H1 (cell line): ENCODE measurements at regions not wholly inside any gene's neighbourhood (a gene's known extent, or its start where the extent isn't known, plus 50 kb on each side); places are given as distances from the start of the nearest gene placed in this dataset.

ENCODE experiments used
- CTCF ChIA-PET: fragments of 300-600 bp; sonication (Branson Sonifier 250); formaldehyde crosslinking; loops from one replicate; lab custom pipeline; 2021; ENCODE audit not compliant: partially characterized antibody; lab: Charles Lee
- POLR2A ChIA-PET: fragments of 300-600 bp; sonication (Branson Sonifier 250); formaldehyde crosslinking; loops from one replicate; lab custom pipeline; 2021; ENCODE audit warnings: inconsistent platforms; ENCODE audit not compliant: partially characterized antibody; lab: Charles Lee
- DNase-seq, 2 experiments: peaks; one replicate each; pipeline versions ENCODE4 v3.0.0 to v3.0.0-alpha.2; 2010 to 2022; ENCODE audit warnings: low spot score in 2 of 2, low read depth in 1 of 2, mixed read lengths in 1 of 2
- FAIRE-seq: peaks from 2 replicates; lab custom pipeline; 2011; peaks lifted over from hg19 to GRCh38; lab: Jason Lieb, UNC
- H2AFZ ChIP-seq: 2 replicates; pipeline ENCODE4 v1.8.1; 2012; ENCODE audit warnings: low read length, inconsistent platforms
- H2AK5ac ChIP-seq: 2 replicates; pipeline ENCODE4 v1.6.1; 2013; ENCODE audit warnings: low read depth, low read length
- H2BK120ac ChIP-seq: replicated peaks from 2 replicates; pipeline ENCODE3; 2013; ENCODE audit warnings: low read depth, low read length, inconsistent platforms
- H2BK12ac ChIP-seq: 2 replicates; pipeline ENCODE4 v1.6.1; 2013; ENCODE audit warnings: low read depth, low read length
- H2BK15ac ChIP-seq: 2 replicates; pipeline ENCODE4 v1.6.1; 2013; ENCODE audit warnings: low read length
- H2BK20ac ChIP-seq: 2 replicates; pipeline ENCODE4 v1.6.1; 2013; ENCODE audit warnings: low read length
- H2BK5ac ChIP-seq: 2 replicates; pipeline ENCODE4 v1.6.1; 2013; ENCODE audit warnings: low read depth, low read length
- H3K14ac ChIP-seq: 2 replicates; pipeline ENCODE4 v1.6.1; 2013; ENCODE audit warnings: inconsistent platforms; ENCODE audit not compliant: insufficient read length
- H3K18ac ChIP-seq: 2 replicates; pipeline ENCODE4 v1.6.1; 2013; ENCODE audit warnings: low read length; ENCODE audit errors: extremely low read depth
- H3K23ac ChIP-seq: 2 replicates; pipeline ENCODE4 v1.6.1; 2013; ENCODE audit warnings: inconsistent platforms; ENCODE audit not compliant: insufficient read length
- H3K23me2 ChIP-seq: 2 replicates; pipeline ENCODE4 v1.6.1; 2013; ENCODE audit warnings: low read depth, low read length
- H3K27ac ChIP-seq: 2 replicates; pipeline ENCODE4 v1.6.1; 2011; ENCODE audit warnings: low read depth, low read length, inconsistent platforms
- H3K27me3 ChIP-seq, 4 experiments: replicated peaks in 1 of 4; 1 replicate in 1 of 4; 2 replicates in 3 of 4; pipeline versions ENCODE4 v1.6.1 to v1.8.1; 2011 to 2013; ENCODE audit warnings: low read length in 3 of 4, mild to moderate bottlenecking in 3 of 4, inconsistent platforms in 2 of 4, mixed read lengths in 2 of 4, moderate library complexity in 1 of 4; ENCODE audit not compliant: control insufficient read depth in 3 of 4, insufficient read depth in 3 of 4; ENCODE audit errors: extremely low read depth in 1 of 4
- H3K36me3 ChIP-seq, 4 experiments: 2 replicates each; pipeline versions ENCODE4 v1.6.1 to v1.8.1; 2011 to 2013; ENCODE audit warnings: mild to moderate bottlenecking in 4 of 4, low read length in 3 of 4, moderate library complexity in 2 of 4, control low read depth in 1 of 4, inconsistent platforms in 1 of 4; ENCODE audit not compliant: insufficient read depth in 4 of 4, control insufficient read depth in 2 of 4
- H3K4ac ChIP-seq: replicated peaks from 2 replicates; pipeline ENCODE3; 2013; ENCODE audit warnings: low read length, low read depth, mixed read lengths, inconsistent platforms; ENCODE audit not compliant: insufficient read length
- H3K4me1 ChIP-seq, 4 experiments: replicated peaks in 1 of 4; 1 replicate in 1 of 4; 2 replicates in 3 of 4; pipeline versions ENCODE4 v1.6.1 to v1.8.1; 2011 to 2013; ENCODE audit warnings: low read length in 3 of 4, inconsistent platforms in 2 of 4, mixed read lengths in 1 of 4; ENCODE audit not compliant: insufficient read depth in 4 of 4, control insufficient read depth in 3 of 4
- H3K4me2 ChIP-seq, 2 experiments: 2 replicates each; pipeline versions ENCODE4 v1.6.1 to v1.8.1; 2011 to 2013; ENCODE audit warnings: low read depth in 2 of 2, low read length in 2 of 2, control low read depth in 1 of 2, inconsistent platforms in 1 of 2, mild to moderate bottlenecking in 1 of 2; ENCODE audit not compliant: insufficient read depth in 1 of 2
- H3K4me3 ChIP-seq, 4 experiments: fragments of 200-600, 300-600 bp in 1 of 4; sonication (generic), shearing (Covaris generic), sonication (Bioruptor Twin) in 1 of 4; 2 replicates each; pipeline versions ENCODE4 v1.5.1 to v1.8.1; 2011 to 2016; ENCODE audit warnings: low read length in 4 of 4, low read depth in 3 of 4, control low read depth in 2 of 4, inconsistent platforms in 2 of 4, mild to moderate bottlenecking in 2 of 4, mixed read lengths in 1 of 4, moderate library complexity in 1 of 4; ENCODE audit not compliant: insufficient read depth in 2 of 4; ENCODE audit errors: extremely low read depth in 1 of 4
- H3K56ac ChIP-seq: replicated peaks from 2 replicates; pipeline ENCODE3; 2013; ENCODE audit warnings: low read depth, mild to moderate bottlenecking, mixed read lengths, low read length, inconsistent platforms; ENCODE audit not compliant: insufficient read length
- H3K79me1 ChIP-seq: 2 replicates; pipeline ENCODE4 v1.6.1; 2013; ENCODE audit warnings: low read depth, low read length, control low read depth
- H3K79me2 ChIP-seq, 2 experiments: 2 replicates each; pipeline versions ENCODE4 v1.6.1 to v1.8.1; 2012 to 2013; ENCODE audit warnings: low read length in 2 of 2, mild to moderate bottlenecking in 2 of 2, inconsistent platforms in 1 of 2; ENCODE audit not compliant: insufficient read depth in 2 of 2, control insufficient read depth in 1 of 2
- H3K9ac ChIP-seq, 4 experiments: replicated peaks in 1 of 4; 1 replicate in 1 of 4; 2 replicates in 3 of 4; pipeline versions ENCODE4 v1.6.1 to v1.8.1; 2011 to 2013; ENCODE audit warnings: low read depth in 3 of 4, low read length in 3 of 4, control low read depth in 2 of 4, mild to moderate bottlenecking in 2 of 4, moderate library complexity in 2 of 4, inconsistent platforms in 1 of 4; ENCODE audit errors: extremely low read depth in 1 of 4
- H3K9me3 ChIP-seq, 2 experiments: 2 replicates each; pipeline versions ENCODE4 v1.6.1 to v1.8.1; 2012 to 2013; ENCODE audit warnings: mild to moderate bottlenecking in 2 of 2, moderate library complexity in 2 of 2, control low read depth in 1 of 2, inconsistent platforms in 1 of 2, low read depth in 1 of 2, low read length in 1 of 2, mixed read lengths in 1 of 2; ENCODE audit not compliant: insufficient read depth in 2 of 2
- H4K20me1 ChIP-seq, 2 experiments: replicated peaks in 1 of 2; 2 replicates each; pipeline versions ENCODE3 to v1.8.1; 2011 to 2013; ENCODE audit warnings: inconsistent platforms in 2 of 2, low read length in 2 of 2, mild to moderate bottlenecking in 1 of 2; ENCODE audit not compliant: insufficient read depth in 2 of 2, control insufficient read depth in 1 of 2
- H4K5ac ChIP-seq: 2 replicates; pipeline ENCODE4 v1.6.1; 2013; ENCODE audit warnings: low read length, low read depth, mixed read lengths, inconsistent platforms; ENCODE audit not compliant: insufficient read length
- H4K8ac ChIP-seq: 2 replicates; pipeline ENCODE4 v1.8.0; 2013; ENCODE audit warnings: mild to moderate bottlenecking, moderate library complexity, low read length, inconsistent platforms; ENCODE audit not compliant: insufficient read depth; ENCODE audit errors: extremely low read depth
- H4K91ac ChIP-seq: replicated peaks from 2 replicates; pipeline ENCODE3; 2013; ENCODE audit warnings: low read length, mixed read lengths, inconsistent platforms; ENCODE audit not compliant: insufficient read length
- CBX8 ChIP-seq: fragments of 300-800, 300-1000 bp; sonication (generic); IDR thresholded peaks from 2 replicates; pipeline ENCODE4 v1.7.1; 2016; ENCODE audit warnings: low read depth, low read length, borderline replicate concordance
- GABPA ChIP-seq: IDR thresholded peaks from 2 replicates; pipeline ENCODE4 v1.6.1; 2011; ENCODE audit warnings: mild to moderate bottlenecking, low read length, moderate library complexity, borderline replicate concordance; ENCODE audit not compliant: insufficient read depth
- SAP30 ChIP-seq: fragments of 300-600 bp; sonication (generic); IDR thresholded peaks from 2 replicates; pipeline ENCODE4 v1.7.1; 2012; ENCODE audit warnings: low read length, moderate library complexity, mild to moderate bottlenecking, inconsistent platforms; ENCODE audit not compliant: insufficient read depth, insufficient replicate concordance
- ZNF274 ChIP-seq: IDR thresholded peaks from 2 replicates; pipeline ENCODE4 v1.7.0; 2012; ENCODE audit warnings: low read length, borderline replicate concordance; ENCODE audit errors: extremely low read depth
- WGBS, 2 experiments: shearing (Covaris generic) in 1 of 2; methylation state at CpG; one replicate each; pipeline versions ENCODE4 v1.1.6 to v1.1.7; 2013 to 2015; ENCODE audit warnings: low lambda C conversion rate in 2 of 2, mixed read lengths in 2 of 2, inconsistent platforms in 1 of 2, low coverage in 1 of 2, missing lambda C conversion rate in 1 of 2; ENCODE audit not compliant: insufficient replicate concordance in 2 of 2, insufficient coverage in 1 of 2, insufficient read length in 1 of 2; ENCODE audit errors: extremely low coverage in 1 of 2, missing lambda C conversion rate in 1 of 2; 5-methylcytosine and 5-hydroxymethylcytosine counted together

DNA sequence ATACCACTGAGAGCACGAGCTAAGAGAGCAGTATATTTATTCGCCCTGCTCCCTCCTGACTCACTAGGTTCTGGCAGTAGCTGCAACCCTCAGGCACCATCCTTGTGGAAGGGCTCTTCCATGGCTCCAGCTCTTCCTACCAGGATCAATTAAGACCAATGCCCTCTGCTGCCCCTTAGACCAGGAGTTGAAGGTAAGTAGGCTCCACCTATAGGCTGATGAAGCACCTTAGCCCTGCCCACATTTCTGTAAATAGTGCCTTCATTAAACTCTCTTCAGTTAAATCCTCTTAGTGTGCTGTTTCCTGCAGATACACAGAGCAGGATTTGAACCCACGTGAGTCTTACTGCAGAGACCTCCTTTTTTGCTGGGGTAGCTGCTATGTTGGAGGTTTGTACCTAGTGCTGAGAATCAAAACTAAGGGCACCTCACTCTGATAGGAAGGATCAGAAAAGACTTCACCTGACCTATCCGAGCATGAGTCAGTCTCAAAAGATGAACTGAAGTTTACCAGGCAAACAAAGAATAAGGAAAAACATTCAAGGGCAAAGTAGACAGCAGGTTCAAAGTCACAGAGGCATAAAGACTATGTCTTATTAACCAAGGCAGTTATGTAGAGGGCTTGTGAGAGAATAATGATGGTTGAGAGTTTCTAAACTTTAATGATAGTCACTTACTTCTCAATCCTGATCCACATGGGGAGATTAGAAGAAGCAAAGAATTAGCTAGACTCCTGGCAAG, 56.9 kb upstream of the BEND6 start:
- H4K20me1 ChIP-seq = no peaks in the 10 kb centered on the region
- no peak overlapping the region for H2BK120ac ChIP-seq
- no peaks in the 10 kb centered on the region; a peak in 1 of 8 replicates for H3K36me3 ChIP-seq
- no peak overlapping the region for H4K5ac ChIP-seq
- H4K8ac ChIP-seq = no peak overlapping the region
- no peak overlapping the region for H3K23ac ChIP-seq
- no peaks in the 10 kb centered on the region for H3K23me2 ChIP-seq
- no peaks in the 10 kb centered on the region for H3K9me3 ChIP-seq
- H2AFZ ChIP-seq = no peak overlapping the region
- no peaks in the 10 kb centered on the region for H3K4me1 ChIP-seq
- WGBS, 2 experiments = 95% methylated on average over 4 of the region's 4 CpGs; no CpG with 5 or more reads in 1 of the 2 experiments
- H3K4me3 ChIP-seq = no peak overlapping the region
- no peak overlapping the region for H3K4me2 ChIP-seq
- H2BK15ac ChIP-seq = peak overlapping the region; percentile 29; the same call in 1 of the 2 replicates
- no peak overlapping the region for H3K14ac ChIP-seq
- POLR2A ChIA-PET = interaction anchor here (0.6 to 1.3 kb wide), 2 partner anchors 11 to 221 kb away, joined by 3 read pairs; no protein-coding TSS in a partner anchor
- DNase-seq = no peak
- FAIRE-seq = no peak
- no peak overlapping the region for H2BK20ac ChIP-seq
- no peak overlapping the region for H3K27ac ChIP-seq
- H2BK5ac ChIP-seq = no peak overlapping the region
- H3K79me1 ChIP-seq = no peaks in the 10 kb centered on the region
- no peak overlapping the region for H3K56ac ChIP-seq
- H3K9ac ChIP-seq = no peak overlapping the region
- H3K4ac ChIP-seq = no peak overlapping the region
- CTCF ChIA-PET = interaction anchor here (0.5 to 1.7 kb wide), 5 partner anchors 10 to 419 kb away, joined by 3 to 5 read pairs (median 3); partner anchors contain the start of gene PRIM2
- H4K91ac ChIP-seq = no peak overlapping the region
- no peak overlapping the region for H3K18ac ChIP-seq
- no peaks in the 10 kb centered on the region for H3K27me3 ChIP-seq
- no peak overlapping the region for H2AK5ac ChIP-seq
- H3K79me2 ChIP-seq = no peaks in the 10 kb centered on the region
- H2BK12ac ChIP-seq = no peak overlapping the region
- TF ChIP-seq ZNF274 (no peak), CBX8 (no peak), GABPA (no peak), SAP30 (no peak)
